ENCODE measurements at regions not wholly inside any gene's neighbourhood (a gene's known extent, or its start where the extent isn't known, plus 50 kb on each side); places are given as distances from the start of the nearest gene placed in this dataset.

DNA sequence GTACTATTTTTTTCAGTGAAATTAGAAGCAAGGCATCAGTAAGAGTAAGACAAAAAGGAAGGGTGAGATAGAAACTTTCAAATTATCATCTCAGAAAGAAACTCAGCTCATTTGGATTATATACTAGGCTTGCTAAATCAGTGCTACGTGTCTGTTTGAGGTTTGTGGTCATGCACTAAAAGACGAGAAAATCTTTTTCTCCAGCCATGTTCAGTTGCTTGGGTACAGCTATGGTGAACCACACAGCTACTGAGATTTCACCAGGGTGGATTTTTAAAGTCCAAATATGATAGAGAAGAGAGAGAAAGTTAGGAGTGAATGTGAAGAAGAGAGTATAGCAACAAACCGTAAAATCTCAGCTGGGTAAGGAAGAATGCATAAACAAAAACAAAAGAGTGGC is 161.6 kb downstream of the PTH2R start:
- no peaks in the 10 kb centered on the region for H3K79me2 ChIP-seq (ENCODE audit: insufficient read depth, low read depth)
- H3K27me3 ChIP-seq (ENCODE audit: insufficient read depth, low read depth): no peaks in the 10 kb centered on the region
- no peak overlapping the region for H3K4me3 ChIP-seq (IDR thresholded peaks at IDR 0.05; ENCODE audit: insufficient read depth, low read depth, low read length)
- H3K4me1 ChIP-seq (ENCODE audit: low read depth, poor library complexity, severe bottlenecking): peaks cover 6% of the 10 kb centered on the region
- TF ChIP-seq, protein P1, sequence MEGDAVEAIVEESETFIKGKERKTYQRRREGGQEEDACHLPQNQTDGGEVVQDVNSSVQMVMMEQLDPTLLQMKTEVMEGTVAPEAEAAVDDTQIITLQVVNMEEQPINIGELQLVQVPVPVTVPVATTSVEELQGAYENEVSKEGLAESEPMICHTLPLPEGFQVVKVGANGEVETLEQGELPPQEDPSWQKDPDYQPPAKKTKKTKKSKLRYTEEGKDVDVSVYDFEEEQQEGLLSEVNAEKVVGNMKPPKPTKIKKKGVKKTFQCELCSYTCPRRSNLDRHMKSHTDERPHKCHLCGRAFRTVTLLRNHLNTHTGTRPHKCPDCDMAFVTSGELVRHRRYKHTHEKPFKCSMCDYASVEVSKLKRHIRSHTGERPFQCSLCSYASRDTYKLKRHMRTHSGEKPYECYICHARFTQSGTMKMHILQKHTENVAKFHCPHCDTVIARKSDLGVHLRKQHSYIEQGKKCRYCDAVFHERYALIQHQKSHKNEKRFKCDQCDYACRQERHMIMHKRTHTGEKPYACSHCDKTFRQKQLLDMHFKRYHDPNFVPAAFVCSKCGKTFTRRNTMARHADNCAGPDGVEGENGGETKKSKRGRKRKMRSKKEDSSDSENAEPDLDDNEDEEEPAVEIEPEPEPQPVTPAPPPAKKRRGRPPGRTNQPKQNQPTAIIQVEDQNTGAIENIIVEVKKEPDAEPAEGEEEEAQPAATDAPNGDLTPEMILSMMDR (conservative IDR thresholded peaks at IDR 0.05; ENCODE audit: low read depth, low read length): no peak
- no peak overlapping the region for H3K4me2 ChIP-seq
- H3K27ac ChIP-seq: no peak overlapping the region
- no peaks in the 10 kb centered on the region for H4K20me1 ChIP-seq (ENCODE audit: insufficient read depth)
- no peak overlapping the region for H2AFZ ChIP-seq (ENCODE audit: low read depth)
- no peaks in the 10 kb centered on the region for H3K36me3 ChIP-seq (ENCODE audit: insufficient read depth)
- H3K9ac ChIP-seq: no peak overlapping the region

DNA sequence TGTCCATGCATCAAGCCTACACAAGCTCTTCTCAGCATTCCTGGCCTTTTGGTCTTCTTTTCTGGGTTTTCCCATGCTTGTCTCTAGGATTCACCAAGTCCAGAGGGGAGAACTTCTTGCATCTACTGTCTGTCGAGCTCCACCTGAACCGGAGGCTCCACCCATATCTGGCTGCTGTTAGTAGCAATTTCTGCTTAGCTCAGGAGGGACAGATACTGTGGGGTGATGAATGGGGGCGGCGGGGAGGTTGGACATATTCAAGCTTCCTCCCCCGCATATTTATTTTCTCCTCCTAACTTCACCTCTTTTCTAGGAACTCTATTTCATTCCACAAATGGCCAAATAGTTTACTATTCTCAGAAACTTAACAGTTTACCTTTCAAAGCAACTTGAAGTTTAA is 163.5 kb downstream of the PTH2R start:
- no peaks in the 10 kb centered on the region for H3K36me3 ChIP-seq (ENCODE audit: insufficient read depth)
- H3K4me2 ChIP-seq: no peak overlapping the region
- no peak overlapping the region for H2AFZ ChIP-seq (ENCODE audit: low read depth)
- no peak overlapping the region for H3K27ac ChIP-seq
- peaks cover 6% of the 10 kb centered on the region for H3K4me1 ChIP-seq (ENCODE audit: low read depth, poor library complexity, severe bottlenecking)
- H3K9ac ChIP-seq: no peak overlapping the region
- TF ChIP-seq, protein P1 (conservative IDR thresholded peaks at IDR 0.05; ENCODE audit: low read depth, low read length): no peak
- H3K27me3 ChIP-seq (ENCODE audit: insufficient read depth, low read depth): no peaks in the 10 kb centered on the region
- no peak overlapping the region for H3K4me3 ChIP-seq (IDR thresholded peaks at IDR 0.05; ENCODE audit: insufficient read depth, low read depth, low read length)
- H3K79me2 ChIP-seq (ENCODE audit: insufficient read depth, low read depth): no peaks in the 10 kb centered on the region
- no peaks in the 10 kb centered on the region for H4K20me1 ChIP-seq (ENCODE audit: insufficient read depth)

DNA sequence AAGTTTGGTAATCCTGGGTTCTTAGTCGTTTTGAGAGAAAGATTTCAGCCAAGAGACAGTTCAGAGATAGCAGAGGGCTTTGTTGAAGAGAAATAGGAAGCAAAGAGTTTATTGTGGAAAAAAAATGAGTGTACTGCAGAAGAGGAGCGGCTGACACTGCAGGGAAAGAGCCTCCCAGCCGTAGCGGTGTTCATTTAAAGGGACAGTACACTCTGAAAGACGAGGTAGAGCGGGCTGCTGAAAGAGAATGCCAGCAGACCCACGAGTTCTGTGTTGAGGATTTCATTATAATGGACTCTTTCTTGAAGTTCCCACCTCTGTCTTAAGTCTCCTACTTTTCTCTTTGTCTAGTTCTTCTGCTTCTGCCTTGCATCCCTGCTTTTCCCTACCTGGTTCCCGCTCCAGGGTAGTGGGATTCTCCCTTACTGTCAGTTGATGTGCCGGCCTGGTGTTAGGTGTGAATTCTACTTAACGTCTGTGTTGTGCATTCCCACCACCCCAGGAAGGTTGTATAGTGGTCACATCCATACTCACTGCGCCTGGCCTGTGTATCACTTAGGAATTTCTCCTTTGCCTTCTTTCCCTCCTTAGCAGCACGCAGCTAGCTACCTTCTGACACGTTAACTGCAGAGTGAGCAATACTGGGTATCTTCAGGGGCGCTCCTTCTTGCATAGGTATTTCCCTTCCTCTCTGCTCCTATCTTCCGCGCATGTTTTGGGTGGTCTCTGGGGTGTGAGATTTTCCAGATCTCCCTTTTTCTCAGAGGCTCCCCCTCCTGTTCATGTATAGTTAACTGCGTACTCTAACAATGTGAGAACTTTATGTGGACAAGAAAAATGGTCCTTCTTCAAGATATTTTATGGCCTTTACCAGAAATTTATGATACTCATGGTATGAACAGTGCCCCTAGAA is 164.5 kb downstream of the PTH2R start:
- Histone ChIP-seq H3K36me3 (ENCODE audit: insufficient read depth) (no peaks in the 10 kb centered on the region), H3K4me3 (IDR thresholded peaks at IDR 0.05; ENCODE audit: insufficient read depth, low read depth, low read length) (no peak overlapping the region), H4K20me1 (ENCODE audit: insufficient read depth) (no peaks in the 10 kb centered on the region), H3K27me3 (ENCODE audit: insufficient read depth, low read depth) (no peaks in the 10 kb centered on the region), H3K4me1 (ENCODE audit: low read depth, poor library complexity, severe bottlenecking) (peaks cover 6% of the 10 kb centered on the region), H3K9ac (no peak overlapping the region), H3K27ac (no peak overlapping the region), H2AFZ (ENCODE audit: low read depth) (no peak overlapping the region), H3K4me2 (no peak overlapping the region), H3K79me2 (ENCODE audit: insufficient read depth, low read depth) (no peaks in the 10 kb centered on the region)
- TF ChIP-seq, protein P1 (conservative IDR thresholded peaks at IDR 0.05; ENCODE audit: low read depth, low read length): no peak

DNA sequence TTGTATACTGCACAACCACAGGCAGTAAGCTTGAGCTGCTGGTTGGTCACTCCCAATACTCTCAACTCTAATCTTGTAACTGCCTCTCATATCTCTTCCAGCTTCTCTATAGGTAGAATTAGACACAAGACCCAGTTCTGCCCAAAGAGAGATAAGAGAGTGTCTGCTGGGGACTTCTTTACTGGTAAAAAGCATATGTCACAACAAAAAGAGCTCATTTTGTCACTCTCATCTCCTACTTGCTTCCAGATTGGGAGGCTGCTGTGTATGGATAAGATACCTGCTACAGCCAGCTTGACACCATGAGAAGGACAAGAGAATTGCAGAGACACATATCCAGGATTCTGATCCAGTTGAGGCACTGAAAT is 165.2 kb downstream of the PTH2R start:
- Histone ChIP-seq H3K4me3 (IDR thresholded peaks at IDR 0.05; ENCODE audit: insufficient read depth, low read depth, low read length) (no peak overlapping the region), H3K4me2 (no peak overlapping the region), H3K9ac (no peak overlapping the region), H3K27ac (no peak overlapping the region), H3K36me3 (ENCODE audit: insufficient read depth) (no peaks in the 10 kb centered on the region), H3K79me2 (ENCODE audit: insufficient read depth, low read depth) (no peaks in the 10 kb centered on the region), H4K20me1 (ENCODE audit: insufficient read depth) (no peaks in the 10 kb centered on the region), H2AFZ (ENCODE audit: low read depth) (no peak overlapping the region), H3K4me1 (ENCODE audit: low read depth, poor library complexity, severe bottlenecking) (peaks cover 6% of the 10 kb centered on the region), H3K27me3 (ENCODE audit: insufficient read depth, low read depth) (no peaks in the 10 kb centered on the region)
- TF ChIP-seq, protein P1 (conservative IDR thresholded peaks at IDR 0.05; ENCODE audit: low read depth, low read length): no peak
